ENCODE measurements at regions not wholly inside any gene's neighbourhood (a gene's known extent, or its start where the extent isn't known, plus 50 kb on each side); places are given as distances from the start of the nearest gene placed in this dataset.

DNA sequence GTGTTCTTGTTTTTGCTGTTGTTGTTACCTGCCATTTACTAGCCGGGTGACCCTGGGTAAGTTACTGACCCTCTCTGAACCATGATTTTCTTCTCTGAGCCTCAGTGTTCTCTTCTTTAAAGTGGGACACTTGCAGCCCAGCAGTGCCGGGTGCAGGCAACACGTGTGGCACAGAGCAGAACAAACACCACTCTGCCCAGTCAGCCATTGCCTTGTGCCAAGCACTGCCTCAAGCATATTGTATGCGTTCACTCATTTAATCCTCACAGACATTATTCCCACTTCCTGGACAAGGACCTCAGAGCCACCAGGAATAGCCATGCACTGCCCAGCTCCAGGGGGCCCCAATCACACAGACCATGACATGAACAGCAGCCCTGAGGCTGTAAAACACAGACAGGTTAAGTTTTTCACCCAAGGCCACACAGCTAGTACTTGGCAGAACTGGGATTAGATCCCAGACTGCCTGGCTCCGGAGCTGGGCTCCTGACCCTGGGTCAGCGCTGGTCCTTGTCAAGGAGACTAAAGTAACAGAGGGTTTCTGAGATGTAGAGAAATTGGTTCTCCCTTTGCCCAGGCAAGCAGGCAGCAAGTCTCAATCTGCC, 74.0 kb upstream of the PTPN1 start:
- Histone ChIP-seq H3K9ac (ENCODE audit: low read length) (no peak overlapping the region), H2AFZ (ENCODE audit: low read length) (no peak overlapping the region), H3K4me2 (ENCODE audit: low read depth, low read length) (no peak overlapping the region), H3F3A (ENCODE audit: insufficient read depth, low read length) (no peaks in the 10 kb centered on the region), H3K79me2 (ENCODE audit: low read length) (no peaks in the 10 kb centered on the region), H3K4me1 (ENCODE audit: low read length) (0 out of 2 replicates have a peak, but pooled peaks cover 9% of the 10 kb centered on the region), H4K20me1 (ENCODE audit: insufficient read depth, low read length) (no peaks in the 10 kb centered on the region), H3K9me2 (replicated peaks; ENCODE audit: insufficient read depth, low read length) (no peaks in the 10 kb centered on the region), H3K4me3 (ENCODE audit: low read length) (no peak overlapping the region), H3K9me3 (replicated peaks; ENCODE audit: insufficient read depth, low read length) (no peaks in the 10 kb centered on the region), H3K36me3 (replicated peaks; ENCODE audit: insufficient read depth, low read length) (no peaks in the 10 kb centered on the region), H3K27ac (ENCODE audit: low read length) (no peak overlapping the region), H3K27me3 (replicated peaks; ENCODE audit: insufficient read depth, low read length) (peaks cover 12% of the 10 kb centered on the region; the same call in 1 of the 2 replicates)
- no peak for DNase-seq
- TF ChIP-seq EZH2phosphoT487 (IDR thresholded peaks at IDR 0.05; ENCODE audit: low read length) (no peak), EZH2 (optimal IDR thresholded peaks at IDR 0.05; ENCODE audit: low read depth, low read length) (no peak)

DNA sequence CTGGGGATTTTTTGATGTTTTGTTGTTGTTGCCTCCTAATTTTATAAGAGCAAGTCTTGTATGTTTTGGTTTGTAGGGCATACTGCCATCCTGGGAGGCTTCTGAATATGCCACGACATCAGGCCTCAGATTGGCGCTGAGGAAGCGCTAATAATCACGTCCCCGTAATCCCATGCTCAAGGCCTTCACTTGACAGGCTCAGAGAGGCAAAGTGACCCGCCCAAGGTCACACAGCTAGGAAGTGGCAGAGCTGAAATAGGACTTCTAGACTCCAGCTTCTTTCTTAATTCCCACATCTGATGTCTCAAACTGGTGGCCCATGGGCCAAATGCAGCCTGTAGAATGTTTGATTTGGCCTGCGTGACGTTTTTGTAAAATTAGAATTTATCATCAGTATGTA, 73.5 kb upstream of the PTPN1 start:
- Histone ChIP-seq H3K27ac (ENCODE audit: low read length) (no peak overlapping the region), H4K20me1 (ENCODE audit: insufficient read depth, low read length) (no peaks in the 10 kb centered on the region), H3F3A (ENCODE audit: insufficient read depth, low read length) (no peaks in the 10 kb centered on the region), H3K27me3 (replicated peaks; ENCODE audit: insufficient read depth, low read length) (peaks cover 10% of the 10 kb centered on the region; the same call in 1 of the 2 replicates), H3K4me3 (ENCODE audit: low read length) (no peak overlapping the region), H2AFZ (ENCODE audit: low read length) (no peak overlapping the region), H3K36me3 (replicated peaks; ENCODE audit: insufficient read depth, low read length) (no peaks in the 10 kb centered on the region), H3K9me2 (replicated peaks; ENCODE audit: insufficient read depth, low read length) (no peaks in the 10 kb centered on the region), H3K4me1 (ENCODE audit: low read length) (0 out of 2 replicates have a peak, but pooled peaks cover 10% of the 10 kb centered on the region), H3K9me3 (replicated peaks; ENCODE audit: insufficient read depth, low read length) (no peaks in the 10 kb centered on the region), H3K9ac (ENCODE audit: low read length) (no peak overlapping the region), H3K79me2 (ENCODE audit: low read length) (no peaks in the 10 kb centered on the region), H3K4me2 (ENCODE audit: low read depth, low read length) (no peak overlapping the region)
- no peak for DNase-seq
- TF ChIP-seq EZH2 (optimal IDR thresholded peaks at IDR 0.05; ENCODE audit: low read depth, low read length): no peak
- TF ChIP-seq, protein P1, sequence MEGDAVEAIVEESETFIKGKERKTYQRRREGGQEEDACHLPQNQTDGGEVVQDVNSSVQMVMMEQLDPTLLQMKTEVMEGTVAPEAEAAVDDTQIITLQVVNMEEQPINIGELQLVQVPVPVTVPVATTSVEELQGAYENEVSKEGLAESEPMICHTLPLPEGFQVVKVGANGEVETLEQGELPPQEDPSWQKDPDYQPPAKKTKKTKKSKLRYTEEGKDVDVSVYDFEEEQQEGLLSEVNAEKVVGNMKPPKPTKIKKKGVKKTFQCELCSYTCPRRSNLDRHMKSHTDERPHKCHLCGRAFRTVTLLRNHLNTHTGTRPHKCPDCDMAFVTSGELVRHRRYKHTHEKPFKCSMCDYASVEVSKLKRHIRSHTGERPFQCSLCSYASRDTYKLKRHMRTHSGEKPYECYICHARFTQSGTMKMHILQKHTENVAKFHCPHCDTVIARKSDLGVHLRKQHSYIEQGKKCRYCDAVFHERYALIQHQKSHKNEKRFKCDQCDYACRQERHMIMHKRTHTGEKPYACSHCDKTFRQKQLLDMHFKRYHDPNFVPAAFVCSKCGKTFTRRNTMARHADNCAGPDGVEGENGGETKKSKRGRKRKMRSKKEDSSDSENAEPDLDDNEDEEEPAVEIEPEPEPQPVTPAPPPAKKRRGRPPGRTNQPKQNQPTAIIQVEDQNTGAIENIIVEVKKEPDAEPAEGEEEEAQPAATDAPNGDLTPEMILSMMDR (IDR thresholded peaks at IDR 0.05; ENCODE audit: low read length): no peak
- TF ChIP-seq EZH2phosphoT487 (IDR thresholded peaks at IDR 0.05; ENCODE audit: low read length): no peak

DNA sequence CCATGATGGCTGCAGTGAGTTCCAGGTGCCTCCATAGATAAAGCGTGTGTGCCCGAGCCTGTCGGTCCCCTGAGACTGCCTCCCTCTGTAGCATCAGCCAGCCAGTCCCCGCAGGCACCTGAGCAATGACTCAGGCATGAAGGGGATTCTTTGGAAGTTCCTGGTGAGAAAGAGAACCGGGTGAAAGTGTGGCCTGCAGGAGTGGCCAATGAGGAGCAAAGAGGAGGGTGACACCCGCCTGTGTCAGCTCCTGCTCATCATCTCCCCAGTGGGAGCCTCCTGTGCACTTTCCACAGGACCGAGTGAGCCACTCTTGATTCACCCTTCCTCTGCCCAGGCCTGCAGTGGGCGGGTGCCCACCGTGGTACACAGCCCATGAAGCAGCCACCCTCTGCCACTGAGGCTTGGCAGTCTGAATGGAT, 71.2 kb upstream of the PTPN1 start:
- no peak overlapping the region for H3K4me3 ChIP-seq (ENCODE audit: low read length)
- TF ChIP-seq EZH2 (optimal IDR thresholded peaks at IDR 0.05; ENCODE audit: low read depth, low read length) (no peak), EZH2phosphoT487 (IDR thresholded peaks at IDR 0.05; ENCODE audit: low read length) (no peak)
- TF ChIP-seq, protein P1 (IDR thresholded peaks at IDR 0.05; ENCODE audit: low read length): no peak
- no peak overlapping the region for H3K27ac ChIP-seq (ENCODE audit: low read length)
- no peaks in the 10 kb centered on the region for H3F3A ChIP-seq (ENCODE audit: insufficient read depth, low read length)
- no peak overlapping the region for H3K9ac ChIP-seq (ENCODE audit: low read length)
- H3K9me2 ChIP-seq (replicated peaks; ENCODE audit: insufficient read depth, low read length): no peaks in the 10 kb centered on the region
- no peaks in the 10 kb centered on the region for H3K36me3 ChIP-seq (replicated peaks; ENCODE audit: insufficient read depth, low read length)
- H2AFZ ChIP-seq (ENCODE audit: low read length): no peak overlapping the region
- H3K9me3 ChIP-seq (replicated peaks; ENCODE audit: insufficient read depth, low read length): no peaks in the 10 kb centered on the region
- H3K4me2 ChIP-seq (ENCODE audit: low read depth, low read length): no peak overlapping the region
- no peak for DNase-seq
- no peaks in the 10 kb centered on the region for H4K20me1 ChIP-seq (ENCODE audit: insufficient read depth, low read length)
- H3K4me1 ChIP-seq (ENCODE audit: low read length): 0 out of 2 replicates have a peak, but pooled peaks cover 10% of the 10 kb centered on the region
- H3K79me2 ChIP-seq (ENCODE audit: low read length): no peaks in the 10 kb centered on the region
- peaks cover 10% of the 10 kb centered on the region; the same call in 1 of the 2 replicates for H3K27me3 ChIP-seq (replicated peaks; ENCODE audit: insufficient read depth, low read length)
